ENCODE measurements at regions not wholly inside any gene's neighbourhood (a gene's known extent, or its start where the extent isn't known, plus 50 kb on each side); places are given as distances from the start of the nearest gene placed in this dataset.

GRCh38 chr4:144342949-144343760 lies 202.6 kb upstream of the GYPA start:
- Histone ChIP-seq H2AK5ac (ENCODE audit: low read depth, low read length) (no peak overlapping the region), H3K4me3 (ENCODE audit: low read length in 2 of 2) (no peak overlapping the region), H3K14ac (ENCODE audit: low read length) (no peak overlapping the region), H3K23ac (ENCODE audit: low read depth, low read length, poor library complexity) (no peak overlapping the region), H2BK12ac (ENCODE audit: low read length) (no peak overlapping the region), H3K18ac (ENCODE audit: low read length) (no peak overlapping the region), H3K79me1 (ENCODE audit: low read depth, low read length) (no peaks in the 10 kb centered on the region), H4K8ac (ENCODE audit: low read depth, low read length) (no peak overlapping the region), H3K9me3 (replicated peaks in 1 of 2; ENCODE audit: control insufficient read depth in 2 of 2, insufficient read depth in 1 of 2, low read depth in 1 of 2, low read length in 2 of 2) (peaks cover 0 to 8% of the 10 kb centered on the region in 2 donors), H3K4me1 (ENCODE audit: control insufficient read depth in 2 of 2, insufficient read depth in 1 of 2, low read depth in 1 of 2, low read length in 2 of 2) (peaks cover 0 to 4% of the 10 kb centered on the region in 2 donors), H2BK120ac (ENCODE audit: low read depth, low read length) (no peak overlapping the region), H3K9ac (ENCODE audit: low read depth, low read length, poor library complexity) (no peak overlapping the region), H2AFZ (ENCODE audit: low read length) (no peak overlapping the region), H4K91ac (ENCODE audit: low read depth, low read length, poor library complexity) (no peak overlapping the region), H3K36me3 (replicated peaks in 1 of 2; ENCODE audit: control insufficient read depth in 2 of 2, insufficient read depth in 2 of 2, low read length in 2 of 2) (no peaks in the 10 kb centered on the region), H2BK15ac (ENCODE audit: low read length) (no peak overlapping the region), H3K4me2 (ENCODE audit: insufficient read depth, low read length, poor library complexity, severe bottlenecking) (no peak overlapping the region), H2BK5ac (ENCODE audit: low read length) (no peak overlapping the region), H3K27ac (replicated peaks; ENCODE audit: low read length) (no peak overlapping the region), H3K27me3 (ENCODE audit: control insufficient read depth in 3 of 3, insufficient read depth in 3 of 3, low read depth in 1 of 3, low read length in 3 of 3) (peaks cover 0 to 2% (median 0%) of the 10 kb centered on the region in 3 experiments), H3K4ac (ENCODE audit: low read length) (no peak overlapping the region)
- no peak for DNase-seq (ENCODE audit: low spot score)
- no CpG with 5 or more reads among the region's 7 CpGs for WGBS, 2 donors (ENCODE audit: extremely low coverage in 2 of 2, insufficient read length in 2 of 2, insufficient replicate concordance in 1 of 2)

- no CpG with 5 or more reads among the region's 4 CpGs for WGBS, 2 donors (ENCODE audit: extremely low coverage in 2 of 2, insufficient read length in 2 of 2, insufficient replicate concordance in 1 of 2)
- no peak overlapping the region for H2BK5ac ChIP-seq (ENCODE audit: low read length)
These were observed 206.6 kb upstream of the GYPA start for GRCh38 chr4:144347121-144347520.

GRCh38 chr4:144350706-144351105 lies 210.2 kb upstream of the GYPA start:
- WGBS, 2 donors (ENCODE audit: extremely low coverage in 2 of 2, insufficient read length in 2 of 2, insufficient replicate concordance in 1 of 2), result no CpG with 5 or more reads among the region's 2 CpGs

More at GRCh38 chr4:144347121-144347520, 206.6 kb upstream of the GYPA start:
- no peak for DNase-seq (ENCODE audit: low spot score)
- Histone ChIP-seq H3K79me1 (ENCODE audit: low read depth, low read length) (no peaks in the 10 kb centered on the region), H3K9ac (ENCODE audit: low read depth, low read length, poor library complexity) (no peak overlapping the region), H3K27me3 (ENCODE audit: control insufficient read depth in 3 of 3, insufficient read depth in 3 of 3, low read depth in 1 of 3, low read length in 3 of 3) (no peaks in the 10 kb centered on the region), H2AFZ (ENCODE audit: low read length) (no peak overlapping the region), H3K4me2 (ENCODE audit: insufficient read depth, low read length, poor library complexity, severe bottlenecking) (no peak overlapping the region), H3K4me3 (ENCODE audit: low read length in 2 of 2) (no peak overlapping the region), H3K4ac (ENCODE audit: low read length) (no peak overlapping the region), H3K9me3 (replicated peaks in 1 of 2; ENCODE audit: control insufficient read depth in 2 of 2, insufficient read depth in 1 of 2, low read depth in 1 of 2, low read length in 2 of 2) (peaks cover 0 to 8% of the 10 kb centered on the region in 2 donors), H3K23ac (ENCODE audit: low read depth, low read length, poor library complexity) (no peak overlapping the region), H2AK5ac (ENCODE audit: low read depth, low read length) (no peak overlapping the region), H4K8ac (ENCODE audit: low read depth, low read length) (no peak overlapping the region), H3K36me3 (replicated peaks in 1 of 2; ENCODE audit: control insufficient read depth in 2 of 2, insufficient read depth in 2 of 2, low read length in 2 of 2) (no peaks in the 10 kb centered on the region), H2BK12ac (ENCODE audit: low read length) (no peak overlapping the region), H2BK120ac (ENCODE audit: low read depth, low read length) (no peak overlapping the region), H4K91ac (ENCODE audit: low read depth, low read length, poor library complexity) (no peak overlapping the region), H3K14ac (ENCODE audit: low read length) (no peak overlapping the region), H3K4me1 (ENCODE audit: control insufficient read depth in 2 of 2, insufficient read depth in 1 of 2, low read depth in 1 of 2, low read length in 2 of 2) (peaks cover 0 to 4% of the 10 kb centered on the region in 2 donors), H3K18ac (ENCODE audit: low read length) (no peak overlapping the region), H3K27ac (replicated peaks; ENCODE audit: low read length) (no peak overlapping the region), H2BK15ac (ENCODE audit: low read length) (no peak overlapping the region)

GRCh38 chr4:144351306-144351705 lies 210.8 kb upstream of the GYPA start:
- Histone ChIP-seq H2AK5ac (ENCODE audit: low read depth, low read length) (no peak overlapping the region), H3K4me3 (ENCODE audit: low read length in 2 of 2) (no peak overlapping the region), H3K18ac (ENCODE audit: low read length) (no peak overlapping the region), H2BK5ac (ENCODE audit: low read length) (no peak overlapping the region), H3K27ac (replicated peaks; ENCODE audit: low read length) (no peak overlapping the region), H3K27me3 (ENCODE audit: control insufficient read depth in 3 of 3, insufficient read depth in 3 of 3, low read depth in 1 of 3, low read length in 3 of 3) (no peaks in the 10 kb centered on the region), H3K23ac (ENCODE audit: low read depth, low read length, poor library complexity) (no peak overlapping the region), H3K4me1 (ENCODE audit: control insufficient read depth in 2 of 2, insufficient read depth in 1 of 2, low read depth in 1 of 2, low read length in 2 of 2) (peaks cover 17 to 25% of the 10 kb centered on the region in 2 donors), H2BK120ac (ENCODE audit: low read depth, low read length) (no peak overlapping the region), H3K4ac (ENCODE audit: low read length) (no peak overlapping the region), H3K79me1 (ENCODE audit: low read depth, low read length) (no peaks in the 10 kb centered on the region), H3K14ac (ENCODE audit: low read length) (no peak overlapping the region), H3K36me3 (replicated peaks in 1 of 2; ENCODE audit: control insufficient read depth in 2 of 2, insufficient read depth in 2 of 2, low read length in 2 of 2) (no peaks in the 10 kb centered on the region), H3K9me3 (replicated peaks in 1 of 2; ENCODE audit: control insufficient read depth in 2 of 2, insufficient read depth in 1 of 2, low read depth in 1 of 2, low read length in 2 of 2) (peaks cover 0 to 8% of the 10 kb centered on the region in 2 donors), H2BK15ac (ENCODE audit: low read length) (no peak overlapping the region), H2BK12ac (ENCODE audit: low read length) (no peak overlapping the region), H3K9ac (ENCODE audit: low read depth, low read length, poor library complexity) (no peak overlapping the region), H4K91ac (ENCODE audit: low read depth, low read length, poor library complexity) (no peak overlapping the region), H3K4me2 (ENCODE audit: insufficient read depth, low read length, poor library complexity, severe bottlenecking) (no peak overlapping the region), H2AFZ (ENCODE audit: low read length) (no peak overlapping the region), H4K8ac (ENCODE audit: low read depth, low read length) (no peak overlapping the region)
- no peak for DNase-seq (ENCODE audit: low spot score)
- no CpG with 5 or more reads among the region's 3 CpGs for WGBS, 2 donors (ENCODE audit: extremely low coverage in 2 of 2, insufficient read length in 2 of 2, insufficient replicate concordance in 1 of 2)

More at GRCh38 chr4:144350706-144351105, 210.2 kb upstream of the GYPA start:
- H3K14ac ChIP-seq (ENCODE audit: low read length), result no peak overlapping the region
- H4K8ac ChIP-seq (ENCODE audit: low read depth, low read length), result no peak overlapping the region
- no peak overlapping the region for H2BK5ac ChIP-seq (ENCODE audit: low read length)
- no peak overlapping the region for H2AFZ ChIP-seq (ENCODE audit: low read length)
- peaks cover 17 to 25% of the 10 kb centered on the region in 2 donors for H3K4me1 ChIP-seq (ENCODE audit: control insufficient read depth in 2 of 2, insufficient read depth in 1 of 2, low read depth in 1 of 2, low read length in 2 of 2)
- no peak overlapping the region for H2BK15ac ChIP-seq (ENCODE audit: low read length)
- H3K79me1 ChIP-seq (ENCODE audit: low read depth, low read length), result no peaks in the 10 kb centered on the region
- no peak for DNase-seq (ENCODE audit: low spot score)
- no peak overlapping the region for H2BK120ac ChIP-seq (ENCODE audit: low read depth, low read length)
- H4K91ac ChIP-seq (ENCODE audit: low read depth, low read length, poor library complexity), result no peak overlapping the region
- no peak overlapping the region for H2BK12ac ChIP-seq (ENCODE audit: low read length)
- no peak overlapping the region for H3K4me3 ChIP-seq (ENCODE audit: low read length in 2 of 2)
- H3K23ac ChIP-seq (ENCODE audit: low read depth, low read length, poor library complexity), result no peak overlapping the region
- no peaks in the 10 kb centered on the region for H3K36me3 ChIP-seq (replicated peaks in 1 of 2; ENCODE audit: control insufficient read depth in 2 of 2, insufficient read depth in 2 of 2, low read length in 2 of 2)
- no peak overlapping the region for H3K9ac ChIP-seq (ENCODE audit: low read depth, low read length, poor library complexity)
- no peaks in the 10 kb centered on the region for H3K27me3 ChIP-seq (ENCODE audit: control insufficient read depth in 3 of 3, insufficient read depth in 3 of 3, low read depth in 1 of 3, low read length in 3 of 3)
- no peak overlapping the region for H3K4me2 ChIP-seq (ENCODE audit: insufficient read depth, low read length, poor library complexity, severe bottlenecking)
- H3K9me3 ChIP-seq (replicated peaks in 1 of 2; ENCODE audit: control insufficient read depth in 2 of 2, insufficient read depth in 1 of 2, low read depth in 1 of 2, low read length in 2 of 2), result peaks cover 0 to 8% of the 10 kb centered on the region in 2 donors
- H3K4ac ChIP-seq (ENCODE audit: low read length), result no peak overlapping the region
- H3K18ac ChIP-seq (ENCODE audit: low read length), result no peak overlapping the region
- no peak overlapping the region for H2AK5ac ChIP-seq (ENCODE audit: low read depth, low read length)
- no peak overlapping the region for H3K27ac ChIP-seq (replicated peaks; ENCODE audit: low read length)
